IMR-90 (cell line): ENCODE measurements at regions not wholly inside any gene's neighbourhood (a gene's known extent, or its start where the extent isn't known, plus 50 kb on each side); places are given as distances from the start of the nearest gene placed in this dataset.

Source experiments
- ATAC-seq: fragments of 200-7000 bp; cut with Tn5 transposase; 2 replicates; pipeline ENCODE4 v1.9.1; 2020; ENCODE audit warnings: low read depth, mild to moderate bottlenecking, moderate library complexity
- BruUV-seq: library from RNA; stranded (reverse); fragments of 400-500 nt; replicated peaks from 2 replicates; lab custom pipeline; 2021; lab: Mats Ljungman, UMichigan
- CTCF ChIA-PET: fragments of 300-600 bp; formaldehyde crosslinking; extraction: SDS; loops from one replicate; lab custom pipeline; 2021; ENCODE audit warnings: antibody characterized with exemption; lab: Yijun Ruan, JAX
- POLR2A ChIA-PET: fragments of 300-600 bp; sonication (Branson Sonifier 250); formaldehyde crosslinking; loops from one replicate; lab custom pipeline; 2022; ENCODE audit warnings: antibody characterized with exemption; ENCODE audit not compliant: unreplicated experiment; lab: Charles Lee
- DNase-seq: peaks from one replicate; pipeline ENCODE4 v3.0.0; 2013
- H2AFZ ChIP-seq: replicated peaks from 2 replicates; pipeline ENCODE3; 2013; ENCODE audit warnings: low read length, mild to moderate bottlenecking; ENCODE audit not compliant: poor library complexity
- H2AK5ac ChIP-seq: 2 replicates; pipeline ENCODE4 v1.6.1; 2013; ENCODE audit warnings: low read depth, low read length, inconsistent platforms
- H2AK9ac ChIP-seq: replicated peaks from 2 replicates; pipeline ENCODE3; 2013; ENCODE audit warnings: mild to moderate bottlenecking, low read depth, low read length, moderate library complexity; ENCODE audit not compliant: poor library complexity
- H2BK120ac ChIP-seq: 2 replicates; pipeline ENCODE4 v1.6.1; 2013; ENCODE audit warnings: low read depth, low read length, inconsistent platforms
- H2BK15ac ChIP-seq: 3 replicates; pipeline ENCODE4 v1.6.1; 2013; ENCODE audit warnings: low read depth, low read length, inconsistent platforms
- H2BK20ac ChIP-seq: 2 replicates; pipeline ENCODE4 v1.6.1; 2013; ENCODE audit warnings: low read depth, mild to moderate bottlenecking, inconsistent platforms, low read length, moderate library complexity
- H2BK5ac ChIP-seq: 2 replicates; pipeline ENCODE4 v1.6.1; 2013; ENCODE audit warnings: mild to moderate bottlenecking, low read depth, low read length, inconsistent platforms; ENCODE audit not compliant: poor library complexity, severe bottlenecking
- H3K14ac ChIP-seq: replicated peaks from 2 replicates; pipeline ENCODE4 v1.6.1; 2013; ENCODE audit warnings: low read depth, low read length, inconsistent platforms
- H3K18ac ChIP-seq: 2 replicates; pipeline ENCODE4 v1.6.1; 2013; ENCODE audit warnings: low read depth, low read length, control low read depth
- H3K23ac ChIP-seq: 2 replicates; pipeline ENCODE4 v1.6.1; 2013; ENCODE audit warnings: low read depth, low read length, inconsistent platforms
- H3K27ac ChIP-seq: 2 replicates; pipeline ENCODE4 v1.5.1; 2013; ENCODE audit warnings: mild to moderate bottlenecking, control low read depth, low read length; ENCODE audit not compliant: insufficient read depth
- H3K27me3 ChIP-seq: 2 replicates; pipeline ENCODE4 v1.6.1; 2013; ENCODE audit warnings: low read length; ENCODE audit not compliant: control insufficient read depth, insufficient read depth
- H3K36me3 ChIP-seq: 2 replicates; pipeline ENCODE4 v1.6.1; 2013; ENCODE audit warnings: low read length, mixed read lengths; ENCODE audit not compliant: control insufficient read depth, insufficient read depth
- H3K4ac ChIP-seq: 2 replicates; pipeline ENCODE4 v1.6.1; 2013; ENCODE audit warnings: low read depth, low read length, inconsistent platforms
- H3K4me1 ChIP-seq: 2 replicates; pipeline ENCODE4 v1.6.1; 2013; ENCODE audit warnings: low read length, mixed read lengths; ENCODE audit not compliant: control insufficient read depth, insufficient read depth
- H3K4me2 ChIP-seq: 2 replicates; pipeline ENCODE4 v1.6.1; 2013; ENCODE audit warnings: low read depth, mild to moderate bottlenecking, control low read depth, low read length, moderate library complexity
- H3K4me3 ChIP-seq: 2 replicates; pipeline ENCODE4 v1.5.1; 2013; ENCODE audit warnings: low read depth, mild to moderate bottlenecking, control low read depth, low read length, moderate library complexity; ENCODE audit not compliant: insufficient read depth
- H3K56ac ChIP-seq: 2 replicates; pipeline ENCODE4 v1.6.1; 2013; ENCODE audit warnings: low read length, inconsistent platforms; ENCODE audit not compliant: insufficient read depth; ENCODE audit errors: extremely low read depth
- H3K79me1 ChIP-seq, 2 experiments: 2 replicates each; pipeline ENCODE4 v1.6.1; 2013; ENCODE audit warnings: low read length in 2 of 2, inconsistent platforms in 1 of 2, low read depth in 1 of 2
- H3K9ac ChIP-seq: 2 replicates; pipeline ENCODE4 v1.6.1; 2013; ENCODE audit warnings: low read depth, low read length, control low read depth
- H3K9me1 ChIP-seq: 2 replicates; pipeline ENCODE4 v1.6.1; 2013; ENCODE audit warnings: low read length, inconsistent platforms; ENCODE audit not compliant: insufficient read depth
- H3K9me3 ChIP-seq: 2 replicates; pipeline ENCODE4 v1.6.1; 2013; ENCODE audit warnings: low read length; ENCODE audit not compliant: control insufficient read depth, insufficient read depth
- H4K20me1 ChIP-seq: 2 replicates; pipeline ENCODE4 v1.6.1; 2013; ENCODE audit warnings: low read length, inconsistent platforms; ENCODE audit not compliant: insufficient read depth
- H4K5ac ChIP-seq: 2 replicates; pipeline ENCODE4 v1.6.1; 2013; ENCODE audit warnings: mild to moderate bottlenecking, low read depth, low read length, control low read depth
- H4K8ac ChIP-seq, 2 experiments: 2 replicates each; pipeline ENCODE4 v1.6.1; 2013; ENCODE audit warnings: low read depth in 2 of 2, low read length in 2 of 2, control low read depth in 1 of 2, inconsistent platforms in 1 of 2
- H4K91ac ChIP-seq: 2 replicates; pipeline ENCODE4 v1.6.1; 2013; ENCODE audit warnings: low read depth, low read length, inconsistent platforms; ENCODE audit not compliant: insufficient read depth
- BHLHE40 ChIP-seq: fragments of 150-350 bp; IDR thresholded peaks from 2 replicates; pipeline ENCODE4 v1.6.1; 2016; ENCODE audit warnings: mild to moderate bottlenecking, low read depth, low read length
- CEBPB ChIP-seq: IDR thresholded peaks from 2 replicates; pipeline ENCODE4 v1.6.1; 2012; ENCODE audit warnings: low read depth, low read length, improper control_type of control experiment
- CHD1 ChIP-seq: IDR thresholded peaks from 2 replicates; pipeline ENCODE4 v1.6.1; 2012; ENCODE audit warnings: low read depth, low read length, improper control_type of control experiment
- FOS ChIP-seq: fragments of 150-350 bp; IDR thresholded peaks from 2 replicates; pipeline ENCODE4 v1.6.1; 2016; ENCODE audit warnings: low read depth, low read length
- MAFK ChIP-seq: IDR thresholded peaks from 2 replicates; pipeline ENCODE4 v1.6.1; 2012; ENCODE audit warnings: low read depth, low read length, improper control_type of control experiment
- MAZ ChIP-seq: IDR thresholded peaks from 2 replicates; pipeline ENCODE4 v1.6.1; 2012; ENCODE audit warnings: low read depth, mild to moderate bottlenecking, low read length, improper control_type of control experiment, moderate library complexity, borderline replicate concordance
- MXI1 ChIP-seq: IDR thresholded peaks from 2 replicates; pipeline ENCODE4 v1.6.1; 2012; ENCODE audit warnings: low read depth, mild to moderate bottlenecking, low read length, moderate library complexity, borderline replicate concordance
- NFE2L2 ChIP-seq: fragments of 150-350 bp; IDR thresholded peaks from 2 replicates; pipeline ENCODE4 v1.6.1; 2016; ENCODE audit warnings: low read depth, mild to moderate bottlenecking, low read length
- POLR2A ChIP-seq: IDR thresholded peaks from 2 replicates; pipeline ENCODE4 v1.6.1; 2012; ENCODE audit warnings: mild to moderate bottlenecking, low read depth, low read length
- RAD21 ChIP-seq: IDR thresholded peaks from 2 replicates; pipeline ENCODE4 v1.6.1; 2012; ENCODE audit warnings: low read length, improper control_type of control experiment
- RCOR1 ChIP-seq: IDR thresholded peaks from 2 replicates; pipeline ENCODE4 v1.6.1; 2012; ENCODE audit warnings: mild to moderate bottlenecking, low read length, improper control_type of control experiment; ENCODE audit not compliant: insufficient replicate concordance
- SMC3 ChIP-seq: fragments of 150-350 bp; IDR thresholded peaks from 2 replicates; pipeline ENCODE4 v1.6.1; 2016; ENCODE audit warnings: low read depth, mild to moderate bottlenecking, antibody characterized with exemption, low read length, moderate library complexity
- WGBS, 2 experiments: methylation state at CpG; one replicate each; pipeline versions ENCODE4 v1.1.5 to v1.1.7; 2013; ENCODE audit warnings: missing lambda C conversion rate in 2 of 2; ENCODE audit not compliant: insufficient read length in 1 of 2; ENCODE audit errors: extremely low coverage in 2 of 2; 5-methylcytosine and 5-hydroxymethylcytosine counted together
- dilution Hi-C: fragments of 300-500 bp; cut with HindIII; formaldehyde crosslinking; loops from one replicate; pipeline ENCODE4 v1.14.3; 2018; ENCODE audit warnings: low sequenced_read_pairs; ENCODE audit not compliant: unreplicated experiment
- in situ Hi-C: fragments of 300-500 bp; cut with MboI; formaldehyde crosslinking; loops from 3 replicates; pipeline ENCODE4 v1.14.3; 2019; ENCODE audit warnings: low sequenced_read_pairs, inconsistent platforms, mixed read lengths
- intact Hi-C: fragments of 100-400 bp; cut with micrococcal nuclease; formaldehyde crosslinking; loops from 2 replicates; pipeline ENCODE4 v1.10.0; 2022
- TF ChIP-seq, protein P1 (sequence below): fragments of 150-350 bp; IDR thresholded peaks from 2 replicates; pipeline ENCODE4 v1.6.1; 2016; ENCODE audit warnings: low read depth, mild to moderate bottlenecking, low read length, moderate library complexity, borderline replicate concordance
- TF ChIP-seq, protein P2 (sequence below): fragments of 150-350 bp; IDR thresholded peaks from 2 replicates; pipeline ENCODE4 v1.6.1; 2017; ENCODE audit warnings: mild to moderate bottlenecking, antibody characterized with exemption, low read length, low read depth
- TF ChIP-seq, protein P3 (sequence below): conservative IDR thresholded peaks from 2 replicates; pipeline ENCODE4 v1.5.1; 2012; ENCODE audit warnings: mild to moderate bottlenecking, low read depth, low read length, improper control_type of control experiment

DNA sequence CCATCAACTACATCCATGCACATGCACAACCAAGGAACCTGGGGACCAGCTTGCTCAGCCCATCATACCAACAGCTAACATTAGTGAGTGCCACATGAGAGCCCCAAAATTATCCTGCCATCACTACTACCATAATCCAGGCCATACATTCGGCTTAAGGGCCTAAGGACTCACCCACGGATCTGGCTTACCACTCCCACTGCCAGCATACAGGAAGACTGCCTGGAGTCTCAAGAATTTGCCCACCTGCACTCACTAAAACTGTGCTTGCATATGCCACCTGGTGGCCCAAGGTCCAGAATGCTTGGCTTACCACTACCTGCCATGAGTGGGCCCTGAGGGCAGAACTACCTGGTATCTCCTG, 1562.9 kb upstream of the PRR20A start:
- Histone ChIP-seq H4K20me1 (no peaks in the 10 kb centered on the region), H3K4me3 (no peak overlapping the region), H3K14ac (no peak overlapping the region), H4K8ac (no peak overlapping the region), H2AK5ac (no peak overlapping the region), H3K27ac (no peak overlapping the region), H4K91ac (no peak overlapping the region), H2BK15ac (no peak overlapping the region), H3K79me1 (no peaks in the 10 kb centered on the region), H3K9me1 (no peaks in the 10 kb centered on the region), H3K27me3 (no peaks in the 10 kb centered on the region), H2AFZ (no peak overlapping the region), H2BK5ac (no peak overlapping the region), H3K4me2 (no peak overlapping the region), H3K36me3 (no peaks in the 10 kb centered on the region), H2BK20ac (no peak overlapping the region), H2BK120ac (no peak overlapping the region), H4K5ac (no peak overlapping the region), H3K9ac (no peak overlapping the region), H3K23ac (no peak overlapping the region), H3K56ac (no peak overlapping the region), H3K4ac (no peak overlapping the region), H3K18ac (no peak overlapping the region), H2AK9ac (no peak overlapping the region), H3K4me1 (no peaks in the 10 kb centered on the region), H3K9me3 (peaks cover 8% of the 10 kb centered on the region; the same call in 1 of the 2 replicates)
- dilution Hi-C loops, result no loop called here
- TF ChIP-seq CEBPB, result no peak
- TF ChIP-seq, protein P1, sequence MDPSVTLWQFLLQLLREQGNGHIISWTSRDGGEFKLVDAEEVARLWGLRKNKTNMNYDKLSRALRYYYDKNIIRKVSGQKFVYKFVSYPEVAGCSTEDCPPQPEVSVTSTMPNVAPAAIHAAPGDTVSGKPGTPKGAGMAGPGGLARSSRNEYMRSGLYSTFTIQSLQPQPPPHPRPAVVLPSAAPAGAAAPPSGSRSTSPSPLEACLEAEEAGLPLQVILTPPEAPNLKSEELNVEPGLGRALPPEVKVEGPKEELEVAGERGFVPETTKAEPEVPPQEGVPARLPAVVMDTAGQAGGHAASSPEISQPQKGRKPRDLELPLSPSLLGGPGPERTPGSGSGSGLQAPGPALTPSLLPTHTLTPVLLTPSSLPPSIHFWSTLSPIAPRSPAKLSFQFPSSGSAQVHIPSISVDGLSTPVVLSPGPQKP, result no peak
- TF ChIP-seq MXI1, result no peak
- no peak for TF ChIP-seq NFE2L2
- TF ChIP-seq, protein P2, sequence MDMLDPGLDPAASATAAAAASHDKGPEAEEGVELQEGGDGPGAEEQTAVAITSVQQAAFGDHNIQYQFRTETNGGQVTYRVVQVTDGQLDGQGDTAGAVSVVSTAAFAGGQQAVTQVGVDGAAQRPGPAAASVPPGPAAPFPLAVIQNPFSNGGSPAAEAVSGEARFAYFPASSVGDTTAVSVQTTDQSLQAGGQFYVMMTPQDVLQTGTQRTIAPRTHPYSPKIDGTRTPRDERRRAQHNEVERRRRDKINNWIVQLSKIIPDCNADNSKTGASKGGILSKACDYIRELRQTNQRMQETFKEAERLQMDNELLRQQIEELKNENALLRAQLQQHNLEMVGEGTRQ, result no peak
- TF ChIP-seq BHLHE40, result no peak
- no peak for TF ChIP-seq SMC3
- no peak for TF ChIP-seq POLR2A
- TF ChIP-seq FOS, result no peak
- no peak for TF ChIP-seq RAD21
- TF ChIP-seq MAFK, result no peak
- TF ChIP-seq MAZ, result no peak
- no peak for TF ChIP-seq CHD1
- TF ChIP-seq, protein P3, sequence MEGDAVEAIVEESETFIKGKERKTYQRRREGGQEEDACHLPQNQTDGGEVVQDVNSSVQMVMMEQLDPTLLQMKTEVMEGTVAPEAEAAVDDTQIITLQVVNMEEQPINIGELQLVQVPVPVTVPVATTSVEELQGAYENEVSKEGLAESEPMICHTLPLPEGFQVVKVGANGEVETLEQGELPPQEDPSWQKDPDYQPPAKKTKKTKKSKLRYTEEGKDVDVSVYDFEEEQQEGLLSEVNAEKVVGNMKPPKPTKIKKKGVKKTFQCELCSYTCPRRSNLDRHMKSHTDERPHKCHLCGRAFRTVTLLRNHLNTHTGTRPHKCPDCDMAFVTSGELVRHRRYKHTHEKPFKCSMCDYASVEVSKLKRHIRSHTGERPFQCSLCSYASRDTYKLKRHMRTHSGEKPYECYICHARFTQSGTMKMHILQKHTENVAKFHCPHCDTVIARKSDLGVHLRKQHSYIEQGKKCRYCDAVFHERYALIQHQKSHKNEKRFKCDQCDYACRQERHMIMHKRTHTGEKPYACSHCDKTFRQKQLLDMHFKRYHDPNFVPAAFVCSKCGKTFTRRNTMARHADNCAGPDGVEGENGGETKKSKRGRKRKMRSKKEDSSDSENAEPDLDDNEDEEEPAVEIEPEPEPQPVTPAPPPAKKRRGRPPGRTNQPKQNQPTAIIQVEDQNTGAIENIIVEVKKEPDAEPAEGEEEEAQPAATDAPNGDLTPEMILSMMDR, result no peak
- TF ChIP-seq RCOR1, result no peak
- no CpG with 5 or more reads among the region's 2 CpGs for WGBS, 2 experiments
- BruUV-seq, result no TSS peak
- POLR2A ChIA-PET, result no interaction called here
- intact Hi-C loops, result no loop called here
- in situ Hi-C loops, result no loop called here
- DNase-seq (no peak), ATAC-seq (no peak)
- CTCF ChIA-PET, result no interaction called here
